Progenitor cell of endocrine pancreas (in vitro differentiated cells): ENCODE measurements at regions not wholly inside any gene's neighbourhood (a gene's known extent, or its start where the extent isn't known, plus 50 kb on each side); places are given as distances from the start of the nearest gene placed in this dataset.

Source experiments
- DNase-seq: peaks from one replicate; pipeline ENCODE4 v3.0.0; 2021; ENCODE audit warnings: low spot score; ENCODE audit not compliant: unreplicated experiment
- H3K27ac Mint-ChIP-seq: 2 replicates; pipeline ENCODE4 v1.8.0; 2021; ENCODE audit warnings: mild to moderate bottlenecking, moderate library complexity, mixed read lengths
- H3K27me3 Mint-ChIP-seq: 2 replicates; pipeline ENCODE4 v1.8.0; 2021; ENCODE audit warnings: mixed read lengths
- H3K36me3 Mint-ChIP-seq: 2 replicates; pipeline ENCODE4 v1.8.0; 2022; ENCODE audit warnings: mixed read lengths; ENCODE audit not compliant: insufficient read depth
- H3K4me1 Mint-ChIP-seq: 2 replicates; pipeline ENCODE4 v1.8.0; 2021; ENCODE audit warnings: low read depth, mixed read lengths
- H3K4me3 Mint-ChIP-seq: 2 replicates; pipeline ENCODE4 v1.8.0; 2021; ENCODE audit warnings: low read depth, mild to moderate bottlenecking, moderate library complexity, mixed read lengths
- H3K9me3 Mint-ChIP-seq: 2 replicates; pipeline ENCODE4 v1.8.0; 2021; ENCODE audit warnings: low read depth, mixed read lengths
- CTCF ChIP-seq: fragments of 200-600 bp; sonication (generic); IDR thresholded peaks from one replicate; pipeline ENCODE4 v1.5.0; 2021; ENCODE audit warnings: antibody characterized with exemption, mild to moderate bottlenecking; ENCODE audit not compliant: unreplicated experiment

- peaks cover 41% of the 10 kb centered on the region for H3K27me3 Mint-ChIP-seq
- no peaks in the 10 kb centered on the region for H3K36me3 Mint-ChIP-seq
- H3K4me1 Mint-ChIP-seq: peaks cover 6% of the 10 kb centered on the region
- DNase-seq: no peak
- TF ChIP-seq CTCF: no peak
- H3K27ac Mint-ChIP-seq: no peak overlapping the region
- no peak overlapping the region for H3K4me3 Mint-ChIP-seq
- no peaks in the 10 kb centered on the region for H3K9me3 Mint-ChIP-seq
Measured at GRCh38 chr12:124660851-124661250, 93.4 kb upstream of the NCOR2 start.

GRCh38 chr12:124658806-124659402 is 91.5 kb upstream of the NCOR2 start:
- Mint-ChIP-seq H3K4me1 (peaks cover 9% of the 10 kb centered on the region), H3K4me3 (no peak overlapping the region), H3K27ac (no peak overlapping the region), H3K36me3 (no peaks in the 10 kb centered on the region), H3K27me3 (peaks cover 39% of the 10 kb centered on the region), H3K9me3 (no peaks in the 10 kb centered on the region)
- DNase-seq: no peak
- no peak for TF ChIP-seq CTCF

- DNase-seq: no peak
- Mint-ChIP-seq H3K9me3 (no peaks in the 10 kb centered on the region), H3K4me3 (no peak overlapping the region), H3K27me3 (peaks cover 39% of the 10 kb centered on the region), H3K4me1 (peaks cover 9% of the 10 kb centered on the region), H3K27ac (no peak overlapping the region), H3K36me3 (no peaks in the 10 kb centered on the region)
- TF ChIP-seq CTCF: no peak
Measured at GRCh38 chr12:124658302-124658701, 90.9 kb upstream of the NCOR2 start.

GRCh38 chr12:124656947-124657434 is 89.6 kb upstream of the NCOR2 start:
- no peak for TF ChIP-seq CTCF
- Mint-ChIP-seq H3K27me3 (peaks cover 32% of the 10 kb centered on the region), H3K27ac (peak overlapping the region; percentile 11), H3K36me3 (no peaks in the 10 kb centered on the region), H3K4me1 (peaks cover 9% of the 10 kb centered on the region), H3K4me3 (no peak overlapping the region), H3K9me3 (no peaks in the 10 kb centered on the region)
- no peak for DNase-seq

GRCh38 chr12:124655698-124656516 is 88.5 kb upstream of the NCOR2 start:
- TF ChIP-seq CTCF: no peak
- Mint-ChIP-seq H3K27me3 (peaks cover 32% of the 10 kb centered on the region), H3K9me3 (no peaks in the 10 kb centered on the region), H3K27ac (no peak overlapping the region), H3K4me3 (no peak overlapping the region), H3K4me1 (peaks cover 8% of the 10 kb centered on the region), H3K36me3 (no peaks in the 10 kb centered on the region)
- DNase-seq: no peak
